ENCODE measurements at regions not wholly inside any gene's neighbourhood (a gene's known extent, or its start where the extent isn't known, plus 50 kb on each side); places are given as distances from the start of the nearest gene placed in this dataset.

DNA sequence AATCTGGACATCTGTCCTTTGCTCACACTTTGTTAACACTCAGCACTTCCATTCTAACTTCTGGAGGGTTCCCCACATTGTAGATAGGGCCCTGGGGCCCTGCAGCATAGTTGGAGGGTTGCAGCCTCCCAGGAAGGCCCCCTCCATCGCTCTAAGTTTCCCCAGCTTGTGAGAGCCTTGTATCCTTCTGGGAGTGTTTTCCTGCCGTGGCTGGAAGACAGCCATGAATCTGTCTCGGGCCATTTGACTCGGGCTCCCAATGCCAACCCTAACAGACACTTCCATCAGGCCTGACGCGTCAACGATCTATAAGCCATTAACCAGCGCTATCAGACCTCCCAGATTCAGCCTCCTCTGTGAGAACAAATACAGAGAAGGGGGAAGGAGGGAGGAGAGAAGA lies 263.7 kb upstream of the RPL38 start:
- POLR2A ChIA-PET = no interaction called here
- no peaks in the 10 kb centered on the region for H3K36me3 Mint-ChIP-seq
- no peak overlapping the region for H3K4me3 Mint-ChIP-seq
- no peaks in the 10 kb centered on the region for H3K9me3 Mint-ChIP-seq
- ATAC-seq (no peak), DNase-seq (ENCODE audit: low spot score) (no peak)
- H3K27ac Mint-ChIP-seq = no peak overlapping the region
- peaks cover 7% of the 10 kb centered on the region for H3K27me3 Mint-ChIP-seq (ENCODE audit: low read depth)
- no peaks in the 10 kb centered on the region for H3K4me1 Mint-ChIP-seq
- no peak for TF ChIP-seq TP53 (CRISPR knock-in tag; IDR thresholded peaks at IDR 0.05)
- no peak for TF ChIP-seq ATF3 (CRISPR knock-in tag; conservative IDR thresholded peaks at IDR 0.05)
- no peak for TF ChIP-seq CDX4 (CRISPR knock-in tag; IDR thresholded peaks at IDR 0.05; ENCODE audit: borderline replicate concordance)
- no peak for TF ChIP-seq RORB (CRISPR knock-in tag; IDR thresholded peaks at IDR 0.05)
- TF ChIP-seq SMAD3 (CRISPR knock-in tag; IDR thresholded peaks at IDR 0.05; ENCODE audit: borderline replicate concordance) = no peak
- TF ChIP-seq ZNF263 (CRISPR knock-in tag; IDR thresholded peaks at IDR 0.05; ENCODE audit: low read depth) = no peak
- no peak for TF ChIP-seq GABPB1 (CRISPR knock-in tag; IDR thresholded peaks at IDR 0.05)
- TF ChIP-seq, protein P1, sequence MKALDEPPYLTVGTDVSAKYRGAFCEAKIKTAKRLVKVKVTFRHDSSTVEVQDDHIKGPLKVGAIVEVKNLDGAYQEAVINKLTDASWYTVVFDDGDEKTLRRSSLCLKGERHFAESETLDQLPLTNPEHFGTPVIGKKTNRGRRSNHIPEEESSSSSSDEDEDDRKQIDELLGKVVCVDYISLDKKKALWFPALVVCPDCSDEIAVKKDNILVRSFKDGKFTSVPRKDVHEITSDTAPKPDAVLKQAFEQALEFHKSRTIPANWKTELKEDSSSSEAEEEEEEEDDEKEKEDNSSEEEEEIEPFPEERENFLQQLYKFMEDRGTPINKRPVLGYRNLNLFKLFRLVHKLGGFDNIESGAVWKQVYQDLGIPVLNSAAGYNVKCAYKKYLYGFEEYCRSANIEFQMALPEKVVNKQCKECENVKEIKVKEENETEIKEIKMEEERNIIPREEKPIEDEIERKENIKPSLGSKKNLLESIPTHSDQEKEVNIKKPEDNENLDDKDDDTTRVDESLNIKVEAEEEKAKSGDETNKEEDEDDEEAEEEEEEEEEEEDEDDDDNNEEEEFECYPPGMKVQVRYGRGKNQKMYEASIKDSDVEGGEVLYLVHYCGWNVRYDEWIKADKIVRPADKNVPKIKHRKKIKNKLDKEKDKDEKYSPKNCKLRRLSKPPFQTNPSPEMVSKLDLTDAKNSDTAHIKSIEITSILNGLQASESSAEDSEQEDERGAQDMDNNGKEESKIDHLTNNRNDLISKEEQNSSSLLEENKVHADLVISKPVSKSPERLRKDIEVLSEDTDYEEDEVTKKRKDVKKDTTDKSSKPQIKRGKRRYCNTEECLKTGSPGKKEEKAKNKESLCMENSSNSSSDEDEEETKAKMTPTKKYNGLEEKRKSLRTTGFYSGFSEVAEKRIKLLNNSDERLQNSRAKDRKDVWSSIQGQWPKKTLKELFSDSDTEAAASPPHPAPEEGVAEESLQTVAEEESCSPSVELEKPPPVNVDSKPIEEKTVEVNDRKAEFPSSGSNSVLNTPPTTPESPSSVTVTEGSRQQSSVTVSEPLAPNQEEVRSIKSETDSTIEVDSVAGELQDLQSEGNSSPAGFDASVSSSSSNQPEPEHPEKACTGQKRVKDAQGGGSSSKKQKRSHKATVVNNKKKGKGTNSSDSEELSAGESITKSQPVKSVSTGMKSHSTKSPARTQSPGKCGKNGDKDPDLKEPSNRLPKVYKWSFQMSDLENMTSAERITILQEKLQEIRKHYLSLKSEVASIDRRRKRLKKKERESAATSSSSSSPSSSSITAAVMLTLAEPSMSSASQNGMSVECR (CRISPR knock-in tag; IDR thresholded peaks at IDR 0.05; ENCODE audit: borderline replicate concordance) = no peak
- CTCF ChIA-PET = interaction anchor here (0.9 to 1.2 kb wide), 4 partner anchors 11 to 58 kb away, joined by 3 to 6 read pairs (median 4); no protein-coding TSS in a partner anchor

DNA sequence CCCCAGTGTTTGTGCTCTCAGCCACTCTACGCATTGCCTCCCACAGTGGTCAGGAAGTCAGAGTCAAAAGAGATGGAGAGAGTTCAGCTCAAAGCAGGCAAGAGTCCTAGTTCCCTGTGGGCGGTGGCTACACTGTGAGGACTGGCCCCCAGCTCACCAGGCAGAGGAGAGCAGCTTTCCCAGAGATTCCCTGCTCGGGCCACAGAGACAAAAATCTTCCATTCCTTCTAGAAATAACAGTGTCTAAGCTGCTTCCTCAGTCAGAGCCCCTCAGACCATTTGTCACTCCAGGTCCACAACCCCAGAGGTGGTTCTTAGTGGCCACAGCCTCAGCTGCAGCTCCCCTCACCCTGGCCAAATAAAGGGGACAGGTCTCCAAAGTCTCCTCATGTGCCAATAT lies 263.0 kb upstream of the RPL38 start:
- no peak overlapping the region for H3K4me3 Mint-ChIP-seq
- H3K27me3 Mint-ChIP-seq (ENCODE audit: low read depth) = peaks cover 7% of the 10 kb centered on the region
- H3K9me3 Mint-ChIP-seq = no peaks in the 10 kb centered on the region
- H3K36me3 Mint-ChIP-seq = no peaks in the 10 kb centered on the region
- no peak for ATAC-seq
- H3K27ac Mint-ChIP-seq = no peak overlapping the region
- TF ChIP-seq ZNF396 (CRISPR knock-in tag; IDR thresholded peaks at IDR 0.05; ENCODE audit: borderline replicate concordance) (no peak), SP1 (CRISPR knock-in tag; conservative IDR thresholded peaks at IDR 0.05) (no peak)
- CTCF ChIA-PET = interaction anchor here (0.9 to 1.2 kb wide), 5 partner anchors 10 to 58 kb away, joined by 3 to 6 read pairs (median 4); no protein-coding TSS in a partner anchor
- no peaks in the 10 kb centered on the region for H3K4me1 Mint-ChIP-seq
- POLR2A ChIA-PET = no interaction called here
- DNase-seq (ENCODE audit: low spot score) = no peak

DNA sequence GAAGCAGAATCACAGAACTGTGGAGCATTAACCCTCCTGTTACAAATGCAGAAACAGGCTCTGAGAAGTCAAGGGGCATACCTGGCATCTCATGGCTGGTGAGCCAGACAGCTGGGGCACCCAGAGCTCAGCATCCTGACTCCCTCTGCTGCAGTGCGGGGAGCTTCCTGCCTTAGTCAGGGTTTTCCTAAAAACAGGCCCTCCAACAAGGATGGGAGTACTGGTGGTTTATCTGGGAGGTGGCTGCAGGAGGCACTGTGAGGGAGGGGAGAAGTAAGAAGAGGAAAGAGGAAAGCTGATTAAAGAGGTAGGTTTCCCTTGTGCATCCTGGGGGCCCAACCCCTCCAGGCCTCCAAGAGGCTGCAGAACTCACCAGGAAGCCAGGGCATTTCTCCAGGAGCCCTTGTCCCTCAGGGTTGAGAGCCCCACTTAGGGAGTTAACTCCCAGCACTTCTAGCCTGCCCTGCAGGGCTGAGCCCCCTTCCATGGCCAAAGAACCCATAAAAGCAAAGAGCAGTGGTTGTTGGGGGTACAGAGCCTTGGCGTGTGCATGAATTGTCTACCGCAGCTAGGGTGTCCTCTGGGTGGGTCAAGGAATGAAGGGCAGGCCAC lies 261.5 kb upstream of the RPL38 start:
- Mint-ChIP-seq H3K4me1 (no peaks in the 10 kb centered on the region), H3K36me3 (no peaks in the 10 kb centered on the region), H3K27ac (no peak overlapping the region), H3K27me3 (ENCODE audit: low read depth) (peaks cover 7% of the 10 kb centered on the region), H3K4me3 (no peak overlapping the region), H3K9me3 (no peaks in the 10 kb centered on the region)
- no peak for TF ChIP-seq KAT7 (CRISPR knock-in tag; IDR thresholded peaks at IDR 0.05; ENCODE audit: borderline replicate concordance)
- TF ChIP-seq ZNF512 (CRISPR knock-in tag; IDR thresholded peaks at IDR 0.05; ENCODE audit: borderline replicate concordance) = no peak
- TF ChIP-seq FOXJ3 (CRISPR knock-in tag; IDR thresholded peaks at IDR 0.05; ENCODE audit: borderline replicate concordance) = no peak
- TF ChIP-seq NR1H2 (CRISPR knock-in tag; IDR thresholded peaks at IDR 0.05) = no peak
- no peak for TF ChIP-seq ETV6 (CRISPR knock-in tag; IDR thresholded peaks at IDR 0.05)
- TF ChIP-seq ATF1 (CRISPR knock-in tag; IDR thresholded peaks at IDR 0.05) = no peak
- CTCF ChIA-PET = interaction anchor here (0.6 to 1.1 kb wide), 2 partner anchors 66 to 100 kb away, joined by 3 read pairs; no protein-coding TSS in a partner anchor
- POLR2A ChIA-PET = no interaction called here
- ATAC-seq = no peak
- no peak for DNase-seq (ENCODE audit: low spot score)
